ENCODE measurements at regions not wholly inside any gene's neighbourhood (a gene's known extent, or its start where the extent isn't known, plus 50 kb on each side); places are given as distances from the start of the nearest gene placed in this dataset.
A peak's percentile ranks its signal among the peaks of the same experiment; 100 is the strongest.
"Not testable (repeated sequence)": the region's sequence is repeated elsewhere in the genome, so short reads cannot be mapped to it uniquely, and the experiment has no call there.

DNA sequence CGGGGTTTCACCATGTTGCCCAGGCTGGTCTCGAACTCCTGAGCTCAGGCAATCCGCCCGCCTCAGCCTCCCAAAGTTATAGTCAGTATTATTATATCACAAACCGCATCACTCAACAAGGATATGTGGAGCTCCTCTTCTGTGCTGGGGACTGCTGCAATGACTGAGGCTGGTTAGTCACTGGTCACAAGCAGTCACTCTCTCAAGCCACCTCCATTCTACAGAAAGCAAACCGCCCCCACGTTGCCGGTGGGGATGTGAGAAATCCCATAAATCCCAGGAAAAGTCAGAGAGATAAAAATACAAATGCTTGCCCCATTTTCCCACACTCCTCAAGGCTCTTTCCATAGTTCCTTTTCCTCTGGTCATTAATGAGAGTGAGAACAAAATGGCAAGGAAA lies 155.7 kb downstream of the ADSS2 start:
- H2AFZ ChIP-seq (ENCODE audit: low read depth) = no peak overlapping the region
- H3K36me3 ChIP-seq (ENCODE audit: insufficient read depth) = no peaks in the 10 kb centered on the region
- H3K79me2 ChIP-seq (ENCODE audit: insufficient read depth, low read depth) = no peaks in the 10 kb centered on the region
- H3K4me1 ChIP-seq (ENCODE audit: low read depth, poor library complexity, severe bottlenecking) = peaks cover 5% of the 10 kb centered on the region
- H3K27me3 ChIP-seq (ENCODE audit: insufficient read depth, low read depth) = no peaks in the 10 kb centered on the region
- no peak overlapping the region for H3K9ac ChIP-seq
- no peaks in the 10 kb centered on the region for H4K20me1 ChIP-seq (ENCODE audit: insufficient read depth)
- H3K4me2 ChIP-seq = no peak overlapping the region
- TF ChIP-seq, protein P1, sequence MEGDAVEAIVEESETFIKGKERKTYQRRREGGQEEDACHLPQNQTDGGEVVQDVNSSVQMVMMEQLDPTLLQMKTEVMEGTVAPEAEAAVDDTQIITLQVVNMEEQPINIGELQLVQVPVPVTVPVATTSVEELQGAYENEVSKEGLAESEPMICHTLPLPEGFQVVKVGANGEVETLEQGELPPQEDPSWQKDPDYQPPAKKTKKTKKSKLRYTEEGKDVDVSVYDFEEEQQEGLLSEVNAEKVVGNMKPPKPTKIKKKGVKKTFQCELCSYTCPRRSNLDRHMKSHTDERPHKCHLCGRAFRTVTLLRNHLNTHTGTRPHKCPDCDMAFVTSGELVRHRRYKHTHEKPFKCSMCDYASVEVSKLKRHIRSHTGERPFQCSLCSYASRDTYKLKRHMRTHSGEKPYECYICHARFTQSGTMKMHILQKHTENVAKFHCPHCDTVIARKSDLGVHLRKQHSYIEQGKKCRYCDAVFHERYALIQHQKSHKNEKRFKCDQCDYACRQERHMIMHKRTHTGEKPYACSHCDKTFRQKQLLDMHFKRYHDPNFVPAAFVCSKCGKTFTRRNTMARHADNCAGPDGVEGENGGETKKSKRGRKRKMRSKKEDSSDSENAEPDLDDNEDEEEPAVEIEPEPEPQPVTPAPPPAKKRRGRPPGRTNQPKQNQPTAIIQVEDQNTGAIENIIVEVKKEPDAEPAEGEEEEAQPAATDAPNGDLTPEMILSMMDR (conservative IDR thresholded peaks at IDR 0.05; ENCODE audit: low read depth, low read length) = no peak
- H3K4me3 ChIP-seq (IDR thresholded peaks at IDR 0.05; ENCODE audit: insufficient read depth, low read depth, low read length) = no peak overlapping the region
- H3K27ac ChIP-seq = no peak overlapping the region

DNA sequence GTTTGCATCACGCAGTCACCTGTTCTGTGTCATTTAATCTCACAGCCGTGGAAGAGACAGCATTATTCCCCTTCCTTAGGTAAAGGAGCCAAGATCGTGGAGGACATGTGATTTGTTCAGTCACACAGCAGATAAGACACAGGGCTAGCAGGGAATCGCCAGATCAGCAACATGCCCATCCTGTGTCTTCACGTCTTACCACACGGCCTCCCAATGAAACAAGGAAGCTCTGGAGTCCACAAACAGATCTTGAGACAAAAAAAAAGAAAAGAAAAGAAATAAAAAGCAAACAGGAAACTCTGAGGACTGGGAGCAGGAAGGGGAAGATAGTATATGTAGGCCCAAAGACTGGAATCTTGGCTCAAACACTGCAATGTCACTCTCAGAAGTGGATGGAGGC lies 155.3 kb downstream of the ADSS2 start:
- no peak overlapping the region for H3K27ac ChIP-seq
- H3K4me2 ChIP-seq = no peak overlapping the region
- TF ChIP-seq, protein P1 (conservative IDR thresholded peaks at IDR 0.05; ENCODE audit: low read depth, low read length) = no peak
- H3K4me3 ChIP-seq (IDR thresholded peaks at IDR 0.05; ENCODE audit: insufficient read depth, low read depth, low read length) = no peak overlapping the region
- H2AFZ ChIP-seq (ENCODE audit: low read depth) = no peak overlapping the region
- no peaks in the 10 kb centered on the region for H3K79me2 ChIP-seq (ENCODE audit: insufficient read depth, low read depth)
- H4K20me1 ChIP-seq (ENCODE audit: insufficient read depth) = no peaks in the 10 kb centered on the region
- no peaks in the 10 kb centered on the region for H3K36me3 ChIP-seq (ENCODE audit: insufficient read depth)
- peaks cover 5% of the 10 kb centered on the region for H3K4me1 ChIP-seq (ENCODE audit: low read depth, poor library complexity, severe bottlenecking)
- no peaks in the 10 kb centered on the region for H3K27me3 ChIP-seq (ENCODE audit: insufficient read depth, low read depth)
- H3K9ac ChIP-seq = no peak overlapping the region

DNA sequence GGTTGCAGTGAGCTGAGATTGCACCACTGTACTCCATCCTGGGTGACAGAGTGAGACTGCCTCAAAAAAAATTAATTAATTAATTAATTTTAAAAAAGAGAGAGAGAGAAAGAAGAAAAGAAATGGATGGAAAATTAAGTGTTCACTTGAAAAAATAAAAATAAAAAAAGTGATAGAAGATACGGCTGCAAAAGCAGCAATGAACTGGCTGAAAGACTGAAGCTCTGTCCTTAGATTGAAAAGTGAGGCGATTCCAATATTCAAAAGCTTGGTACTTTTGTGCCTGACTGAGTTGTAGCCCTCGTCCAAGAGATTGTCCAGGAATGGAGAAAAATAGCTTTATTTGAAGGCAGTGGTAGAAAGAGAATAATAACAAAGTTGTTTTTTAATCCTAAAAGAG lies 154.6 kb downstream of the ADSS2 start:
- H3K4me1 ChIP-seq (ENCODE audit: low read depth, poor library complexity, severe bottlenecking) = peaks cover 5% of the 10 kb centered on the region
- H3K27me3 ChIP-seq (ENCODE audit: insufficient read depth, low read depth) = no peaks in the 10 kb centered on the region
- TF ChIP-seq, protein P1 (conservative IDR thresholded peaks at IDR 0.05; ENCODE audit: low read depth, low read length) = no peak
- no peak overlapping the region for H2AFZ ChIP-seq (ENCODE audit: low read depth)
- H3K4me3 ChIP-seq (IDR thresholded peaks at IDR 0.05; ENCODE audit: insufficient read depth, low read depth, low read length) = no peak overlapping the region
- no peak overlapping the region for H3K27ac ChIP-seq
- H3K4me2 ChIP-seq = no peak overlapping the region
- H3K79me2 ChIP-seq (ENCODE audit: insufficient read depth, low read depth) = no peaks in the 10 kb centered on the region
- no peaks in the 10 kb centered on the region for H3K36me3 ChIP-seq (ENCODE audit: insufficient read depth)
- H3K9ac ChIP-seq = no peak overlapping the region
- no peaks in the 10 kb centered on the region for H4K20me1 ChIP-seq (ENCODE audit: insufficient read depth)

DNA sequence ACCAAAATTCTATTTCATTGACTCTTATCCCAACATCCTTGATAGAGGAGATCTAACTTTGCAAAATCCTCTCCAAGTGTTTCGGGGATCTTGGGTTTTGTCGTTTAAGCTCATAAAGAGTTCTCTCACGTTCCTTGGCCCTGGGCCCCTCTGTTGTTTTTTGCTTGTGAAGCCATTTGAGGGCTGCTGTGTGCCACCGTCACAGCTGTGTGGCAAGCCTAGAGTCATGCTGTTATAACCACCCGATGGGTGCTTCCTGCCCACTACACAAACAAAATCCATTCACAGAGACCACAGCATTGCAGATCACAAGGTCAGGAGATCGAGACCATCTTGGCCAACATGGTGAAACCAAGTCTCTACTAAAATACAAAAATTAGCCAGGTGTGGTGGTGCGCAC lies 154.1 kb downstream of the ADSS2 start:
- TF ChIP-seq, protein P1 (conservative IDR thresholded peaks at IDR 0.05; ENCODE audit: low read depth, low read length) = no peak
- Histone ChIP-seq H3K27ac (no peak overlapping the region), H3K4me2 (no peak overlapping the region), H3K36me3 (ENCODE audit: insufficient read depth) (no peaks in the 10 kb centered on the region), H3K27me3 (ENCODE audit: insufficient read depth, low read depth) (no peaks in the 10 kb centered on the region), H3K4me1 (ENCODE audit: low read depth, poor library complexity, severe bottlenecking) (peaks cover 5% of the 10 kb centered on the region), H2AFZ (ENCODE audit: low read depth) (no peak overlapping the region), H3K4me3 (IDR thresholded peaks at IDR 0.05; ENCODE audit: insufficient read depth, low read depth, low read length) (no peak overlapping the region), H3K9ac (no peak overlapping the region), H4K20me1 (ENCODE audit: insufficient read depth) (no peaks in the 10 kb centered on the region), H3K79me2 (ENCODE audit: insufficient read depth, low read depth) (no peaks in the 10 kb centered on the region)

DNA sequence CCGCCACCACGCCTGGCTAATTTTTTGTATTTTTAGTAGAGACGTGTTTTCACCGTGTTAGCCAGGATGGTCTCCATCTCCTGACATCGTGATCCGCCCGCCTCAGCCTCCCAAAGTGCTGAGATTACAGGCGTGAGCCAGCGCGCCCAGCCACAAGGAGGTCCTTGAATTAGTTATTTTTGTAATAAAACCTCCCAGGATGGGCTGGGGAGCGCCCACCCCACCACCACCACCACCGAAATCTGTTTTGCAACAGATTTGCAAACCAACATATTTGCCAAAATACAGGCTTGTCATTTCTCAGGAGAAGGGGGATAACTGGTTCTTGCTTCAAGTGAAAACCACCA lies 151.7 kb downstream of the ADSS2 start:
- Histone ChIP-seq H3K27ac (peak overlapping the region; percentile 86; the same call in 1 of the 2 replicates), H2AFZ (ENCODE audit: low read depth) (peak overlapping the region; percentile 75; the same call in 1 of the 2 replicates)
- not testable (repeated sequence) for H4K20me1 ChIP-seq (ENCODE audit: insufficient read depth)

More for the DNA sequence above, 151.7 kb downstream of the ADSS2 start:
- H3K36me3 ChIP-seq (ENCODE audit: insufficient read depth); H3K79me2 ChIP-seq (ENCODE audit: insufficient read depth, low read depth); H3K4me1 ChIP-seq (ENCODE audit: low read depth, poor library complexity, severe bottlenecking); H3K4me3 ChIP-seq (IDR thresholded peaks at IDR 0.05; ENCODE audit: insufficient read depth, low read depth, low read length); H3K27me3 ChIP-seq (ENCODE audit: insufficient read depth, low read depth): not testable (repeated sequence)
- peak overlapping the region; percentile 4; the same call in 1 of the 2 replicates for H3K4me2 ChIP-seq
- H3K9ac ChIP-seq = peak overlapping the region; percentile 69; the same call in 1 of the 2 replicates
